ENCODE measurements at regions not wholly inside any gene's neighbourhood (a gene's known extent, or its start where the extent isn't known, plus 50 kb on each side); places are given as distances from the start of the nearest gene placed in this dataset.
A peak's percentile ranks its signal among the peaks of the same experiment; 100 is the strongest.
"Not testable (repeated sequence)": the region's sequence is repeated elsewhere in the genome, so short reads cannot be mapped to it uniquely, and the experiment has no call there.

- WGBS, 2 donors: 26 to 54% methylated on average over 1 of the region's 1 CpG
- not testable (repeated sequence) for H3K9me3 ChIP-seq; H3K27me3 ChIP-seq; H3K4me3 ChIP-seq; ATAC-seq (ENCODE audit: low FRiP score in 2 of 2); H3K36me3 ChIP-seq; H3K4me1 ChIP-seq; H3K27ac ChIP-seq
- peak in 1 of 2 donors; percentile 15 for DNase-seq
Measured at GRCh38 chr9:63289971-63290370, 1995.0 kb downstream of the FOXD4L5 start.

Measured in upper lobe of left lung (tissue), 6 donors.